DOHH2 (cell line): ENCODE measurements at regions not wholly inside any gene's neighbourhood (a gene's known extent, or its start where the extent isn't known, plus 50 kb on each side); places are given as distances from the start of the nearest gene placed in this dataset.

Experiments used
- EZH2phosphoT487 ChIP-seq: fragments of 200-600 bp; sonication (generic); IDR thresholded peaks from 2 replicates; pipeline ENCODE4 v1.6.1; 2017; ENCODE audit warnings: borderline replicate concordance, mild to moderate bottlenecking, antibody characterized with exemption, low read length, moderate library complexity, mixed read lengths
- TF ChIP-seq, protein P1 (sequence below): fragments of 200-600 bp; sonication (generic); IDR thresholded peaks from one replicate; pipeline ENCODE4 v1.5.1; 2014; ENCODE audit warnings: antibody characterized with exemption, mild to moderate bottlenecking, low read depth, low read length; ENCODE audit not compliant: poor library complexity, severe bottlenecking

DNA sequence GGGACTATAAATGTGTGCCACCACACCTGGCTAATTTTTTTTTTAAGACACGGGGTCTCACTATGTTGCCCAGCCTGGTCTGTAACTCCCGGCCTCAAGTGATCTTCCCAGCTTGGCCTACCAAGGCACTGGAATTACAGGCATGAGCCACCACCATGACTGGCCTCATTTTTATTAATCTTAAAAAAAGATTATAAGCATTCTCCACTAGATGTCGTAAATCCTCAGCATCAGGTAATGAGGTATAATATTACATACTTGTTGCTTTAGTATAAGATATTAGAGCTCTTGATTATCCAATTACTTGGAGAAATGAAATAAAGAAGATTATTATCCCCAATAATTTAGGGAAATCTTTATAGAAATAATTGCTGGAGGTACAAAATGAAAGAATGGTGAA lies 78.2 kb upstream of the HTR1A start:
- TF ChIP-seq, protein P1, sequence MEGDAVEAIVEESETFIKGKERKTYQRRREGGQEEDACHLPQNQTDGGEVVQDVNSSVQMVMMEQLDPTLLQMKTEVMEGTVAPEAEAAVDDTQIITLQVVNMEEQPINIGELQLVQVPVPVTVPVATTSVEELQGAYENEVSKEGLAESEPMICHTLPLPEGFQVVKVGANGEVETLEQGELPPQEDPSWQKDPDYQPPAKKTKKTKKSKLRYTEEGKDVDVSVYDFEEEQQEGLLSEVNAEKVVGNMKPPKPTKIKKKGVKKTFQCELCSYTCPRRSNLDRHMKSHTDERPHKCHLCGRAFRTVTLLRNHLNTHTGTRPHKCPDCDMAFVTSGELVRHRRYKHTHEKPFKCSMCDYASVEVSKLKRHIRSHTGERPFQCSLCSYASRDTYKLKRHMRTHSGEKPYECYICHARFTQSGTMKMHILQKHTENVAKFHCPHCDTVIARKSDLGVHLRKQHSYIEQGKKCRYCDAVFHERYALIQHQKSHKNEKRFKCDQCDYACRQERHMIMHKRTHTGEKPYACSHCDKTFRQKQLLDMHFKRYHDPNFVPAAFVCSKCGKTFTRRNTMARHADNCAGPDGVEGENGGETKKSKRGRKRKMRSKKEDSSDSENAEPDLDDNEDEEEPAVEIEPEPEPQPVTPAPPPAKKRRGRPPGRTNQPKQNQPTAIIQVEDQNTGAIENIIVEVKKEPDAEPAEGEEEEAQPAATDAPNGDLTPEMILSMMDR = no peak
- TF ChIP-seq EZH2phosphoT487 = no peak
